HepG2 (cell line): ENCODE measurements at regions not wholly inside any gene's neighbourhood (a gene's known extent, or its start where the extent isn't known, plus 50 kb on each side); places are given as distances from the start of the nearest gene placed in this dataset.

ENCODE experiments used
- ATAC-seq: fragments of 200-7000 bp; cut with Tn5 transposase; 3 replicates; pipeline ENCODE4 v1.9.1; 2020; ENCODE audit warnings: mild to moderate bottlenecking, moderate library complexity
- BruUV-seq: library from RNA; stranded (reverse); fragments of 400-500 nt; replicated peaks from 2 replicates; lab custom pipeline; 2021; lab: Mats Ljungman, UMichigan
- CTCF ChIA-PET: fragments of 300-600 bp; formaldehyde crosslinking; extraction: SDS; loops from one replicate; lab custom pipeline; 2021; ENCODE audit warnings: low total read pairs, inconsistent platforms, low intra/inter-chr PET ratio; lab: Yijun Ruan, JAX
- POLR2A ChIA-PET: fragments of 350-600 bp; sonication (Branson Sonifier 250); formaldehyde crosslinking; loops from one replicate; lab custom pipeline; 2020; ENCODE audit warnings: antibody characterized with exemption, inconsistent platforms; lab: Yijun Ruan, JAX
- DNase-seq: peaks from one replicate; pipeline ENCODE4 v3.0.0-alpha.2; 2015; ENCODE audit warnings: low spot score
- FAIRE-seq: peaks from 3 replicates; lab custom pipeline; 2011; peaks lifted over from hg19 to GRCh38; lab: Jason Lieb, UNC
- H2AFZ ChIP-seq: one replicate; pipeline ENCODE4 v1.6.1; 2011; ENCODE audit warnings: low read length, inconsistent platforms
- H3K27ac ChIP-seq: fragments of 300-600 bp; 3 replicates; pipeline ENCODE4 v1.8.0; 2011; ENCODE audit warnings: mixed run types, mild to moderate bottlenecking, mixed read lengths, low read length, inconsistent platforms; ENCODE audit not compliant: insufficient read depth; ENCODE audit errors: extremely low read length
- H3K27me3 ChIP-seq, 2 experiments: fragments of 200-600 bp in 1 of 2; 2 replicates in 1 of 2; 3 replicates in 1 of 2; pipeline versions ENCODE4 v1.6.0 to v1.8.0; 2011; ENCODE audit warnings: low read length in 2 of 2, mild to moderate bottlenecking in 2 of 2, moderate library complexity in 2 of 2, inconsistent platforms in 1 of 2; ENCODE audit not compliant: insufficient read depth in 2 of 2, control insufficient read depth in 1 of 2
- H3K36me3 ChIP-seq, 2 experiments: fragments of 200-600 bp in 1 of 2; replicated peaks in 1 of 2; 2 replicates in 1 of 2; 3 replicates in 1 of 2; pipeline versions ENCODE4 v1.5.1 to v1.8.0; 2011; ENCODE audit warnings: low read length in 2 of 2, inconsistent platforms in 1 of 2; ENCODE audit not compliant: insufficient read depth in 2 of 2, control insufficient read depth in 1 of 2
- H3K4me1 ChIP-seq: 2 replicates; pipeline ENCODE4 v1.5.1; 2012; ENCODE audit warnings: low read length, inconsistent platforms; ENCODE audit not compliant: insufficient read depth
- H3K4me2 ChIP-seq: 2 replicates; pipeline ENCODE4 v1.6.0; 2011; ENCODE audit warnings: low read depth, low read length, inconsistent platforms
- H3K4me3 ChIP-seq, 3 experiments: fragments of 200-600 bp in 1 of 3; sonication (generic), shearing (Covaris generic) in 1 of 3; replicated peaks in 1 of 3; 2 replicates each; pipeline ENCODE4 v1.5.1; 2011 to 2016; ENCODE audit warnings: low read length in 3 of 3, inconsistent platforms in 2 of 3, low read depth in 2 of 3, mild to moderate bottlenecking in 2 of 3, control low read depth in 1 of 3, mixed read lengths in 1 of 3; ENCODE audit not compliant: insufficient read depth in 1 of 3
- H3K79me2 ChIP-seq: one replicate; pipeline ENCODE4 v1.6.1; 2011; ENCODE audit warnings: low read length, inconsistent platforms; ENCODE audit not compliant: insufficient read depth
- H3K9ac ChIP-seq: 2 replicates; pipeline ENCODE4 v1.6.0; 2011; ENCODE audit warnings: mild to moderate bottlenecking, low read depth, low read length, inconsistent platforms; ENCODE audit not compliant: insufficient read depth
- H3K9me3 ChIP-seq: 2 replicates; pipeline ENCODE4 v1.5.1; 2012; ENCODE audit warnings: mild to moderate bottlenecking, low read length
- H4K20me1 ChIP-seq: 2 replicates; pipeline ENCODE4 v1.6.0; 2011; ENCODE audit warnings: inconsistent platforms, mild to moderate bottlenecking, low read length, moderate library complexity; ENCODE audit not compliant: insufficient read depth
- AKAP8 ChIP-seq: sonication (generic); formaldehyde crosslinking; IDR thresholded peaks from 2 replicates; pipeline ENCODE4 v1.5.1; 2020; ENCODE audit warnings: mild to moderate bottlenecking, missing genetic modification reagents
- DR1 ChIP-seq: sonication (generic); formaldehyde crosslinking; IDR thresholded peaks from 2 replicates; pipeline ENCODE4 v1.8.0; 2021; ENCODE audit warnings: mild to moderate bottlenecking, missing genetic modification reagents, inconsistent platforms
- GTF2F1 ChIP-seq: fragments of 150-350 bp; IDR thresholded peaks from 2 replicates; pipeline ENCODE4 v1.6.1; 2014; ENCODE audit warnings: low read length
- MED13 ChIP-seq: sonication (generic); formaldehyde crosslinking; IDR thresholded peaks from 2 replicates; pipeline ENCODE4 v1.5.0; 2020; ENCODE audit warnings: missing genetic modification reagents
- MLX ChIP-seq: IDR thresholded peaks from 2 replicates; pipeline ENCODE4 v1.6.1; 2016
- NRL ChIP-seq: sonication (generic); formaldehyde crosslinking; IDR thresholded peaks from 2 replicates; pipeline ENCODE4 v1.5.0; 2020; ENCODE audit warnings: missing genetic modification reagents, mild to moderate bottlenecking, moderate library complexity, borderline replicate concordance
- PRDM15 ChIP-seq: sonication (generic); formaldehyde crosslinking; IDR thresholded peaks from 2 replicates; pipeline ENCODE4 v1.4.0; 2020; ENCODE audit warnings: missing genetic modification reagents
- PTBP1 ChIP-seq: fragments of 200-400 bp; formaldehyde crosslinking; IDR thresholded peaks from 2 replicates; pipeline ENCODE4 v1.6.1; 2018; ENCODE audit warnings: low read length, low read depth; ENCODE audit not compliant: poor library complexity, severe bottlenecking
- SRSF4 ChIP-seq: fragments of 200-400 bp; formaldehyde crosslinking; IDR thresholded peaks from one replicate; pipeline ENCODE4 v1.6.1; 2018; ENCODE audit warnings: mild to moderate bottlenecking, low read depth, low read length, moderate library complexity; ENCODE audit not compliant: poor library complexity, severe bottlenecking
- STAT5B ChIP-seq: sonication (generic); formaldehyde crosslinking; IDR thresholded peaks from 2 replicates; pipeline ENCODE4 v1.4.0; 2020; ENCODE audit warnings: missing genetic modification reagents
- TAF15 ChIP-seq: fragments of 200-400 bp; formaldehyde crosslinking; IDR thresholded peaks from one replicate; pipeline ENCODE4 v1.6.1; 2018; ENCODE audit warnings: mild to moderate bottlenecking, low read depth, low read length; ENCODE audit not compliant: poor library complexity, severe bottlenecking
- ZNF512 ChIP-seq: sonication (generic); formaldehyde crosslinking; IDR thresholded peaks from 2 replicates; pipeline ENCODE4 v1.4.0; 2020; ENCODE audit warnings: mild to moderate bottlenecking, missing genetic modification reagents
- ZNF577 ChIP-seq: sonication (generic); formaldehyde crosslinking; IDR thresholded peaks from 2 replicates; pipeline ENCODE4 v1.4.0; 2020; ENCODE audit warnings: mild to moderate bottlenecking, low read depth, missing genetic modification reagents, borderline replicate concordance
- ZNF766 ChIP-seq: sonication (generic); formaldehyde crosslinking; IDR thresholded peaks from 2 replicates; pipeline ENCODE4 v1.5.0; 2020; ENCODE audit warnings: missing genetic modification reagents, borderline replicate concordance
- ZNF772 ChIP-seq: sonication (generic); formaldehyde crosslinking; IDR thresholded peaks from 2 replicates; pipeline ENCODE4 v1.5.0; 2020; ENCODE audit warnings: mild to moderate bottlenecking, missing genetic modification reagents
- WGBS: methylation state at CpG from one replicate; pipeline ENCODE4 v1.1.6; 2017; ENCODE audit warnings: low lambda C conversion rate; 5-methylcytosine and 5-hydroxymethylcytosine counted together
- in situ Hi-C: cut with HindIII; loops from 2 replicates; pipeline ENCODE4 v1.10.0; 2017; ENCODE audit warnings: low pct_unique_long_range_greater_than_20kb; ENCODE audit not compliant: extremely low pct_ligation_motif_present
- intact Hi-C: fragments of 100-400 bp; cut with micrococcal nuclease; formaldehyde crosslinking; loops from one replicate; pipeline ENCODE4 v1.10.0; 2022; ENCODE audit not compliant: unreplicated experiment

GRCh38 chr15:100757661-100758060 lies 122.0 kb upstream of the ALDH1A3 start (continued):
- no peak for TF ChIP-seq MLX (CRISPR knock-in tag)
- TF ChIP-seq NRL (CRISPR knock-in tag): no peak
- no peak for TF ChIP-seq DR1
- TF ChIP-seq AKAP8 (CRISPR knock-in tag): no peak
- TF ChIP-seq STAT5B (CRISPR knock-in tag): no peak

- no peak for ATAC-seq
- Histone ChIP-seq H3K9me3 (no peaks in the 10 kb centered on the region), H3K27ac (no peak overlapping the region), H3K79me2 (no peaks in the 10 kb centered on the region), H3K4me1 (peaks cover 13% of the 10 kb centered on the region; the same call in 1 of the 2 replicates), H3K27me3 (peaks cover 1 to 24% of the 10 kb centered on the region in 2 experiments; a peak in 4 of 5 replicates), H2AFZ (no peak overlapping the region), H4K20me1 (0 out of 2 replicates have a peak, but pooled peaks cover 3% of the 10 kb centered on the region), H3K36me3 (no peaks in the 10 kb centered on the region), H3K9ac (no peak overlapping the region), H3K4me2 (no peak overlapping the region), H3K4me3 (no peak overlapping the region)
- FAIRE-seq: no peak
- BruUV-seq: no TSS peak
- ChIA-PET CTCF (no interaction called here), POLR2A (no interaction called here)
- in situ Hi-C loops: no loop called here
- intact Hi-C loops: no loop called here
- no peak for DNase-seq
- 42% methylated on average over 6 of the region's 6 CpGs for WGBS
- TF ChIP-seq PRDM15 (CRISPR knock-in tag) (no peak), ZNF577 (no peak), PTBP1 (no peak), MED13 (no peak), TAF15 (no peak), SRSF4 (no peak), ZNF512 (CRISPR knock-in tag) (no peak), ZNF772 (CRISPR knock-in tag) (no peak), GTF2F1 (no peak), ZNF766 (CRISPR knock-in tag) (no peak)
Measured at GRCh38 chr15:100758555-100758954, 121.1 kb upstream of the ALDH1A3 start.
